ENCODE measurements at regions not wholly inside any gene's neighbourhood (a gene's known extent, or its start where the extent isn't known, plus 50 kb on each side); places are given as distances from the start of the nearest gene placed in this dataset.

DNA sequence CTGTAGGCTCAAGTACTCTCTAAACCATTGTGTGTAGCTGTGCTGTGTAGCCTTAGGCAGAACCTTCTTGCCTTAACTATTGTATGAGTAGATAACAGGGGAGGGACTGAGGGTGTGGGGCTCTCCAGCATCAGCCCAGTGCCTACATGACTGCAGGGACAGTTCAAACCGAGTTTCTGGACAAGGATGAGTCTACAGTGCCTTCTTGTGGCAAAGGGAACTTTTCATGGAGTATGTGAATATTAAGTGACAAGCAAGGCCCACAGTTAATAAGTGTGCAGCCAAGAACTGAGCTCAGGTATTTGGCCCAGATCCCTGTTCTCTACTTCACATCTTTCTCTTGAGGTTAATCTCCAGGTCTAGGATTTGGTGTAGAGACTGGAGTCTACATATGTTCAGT lies 424.4 kb upstream of the LARGE1 start:
- TF ChIP-seq POLR2A (IDR thresholded peaks at IDR 0.05; ENCODE audit: extremely low read depth, insufficient read length) (no peak), MYC (IDR thresholded peaks at IDR 0.05; ENCODE audit: low read depth, low read length) (no peak)
- TF ChIP-seq, protein P1, sequence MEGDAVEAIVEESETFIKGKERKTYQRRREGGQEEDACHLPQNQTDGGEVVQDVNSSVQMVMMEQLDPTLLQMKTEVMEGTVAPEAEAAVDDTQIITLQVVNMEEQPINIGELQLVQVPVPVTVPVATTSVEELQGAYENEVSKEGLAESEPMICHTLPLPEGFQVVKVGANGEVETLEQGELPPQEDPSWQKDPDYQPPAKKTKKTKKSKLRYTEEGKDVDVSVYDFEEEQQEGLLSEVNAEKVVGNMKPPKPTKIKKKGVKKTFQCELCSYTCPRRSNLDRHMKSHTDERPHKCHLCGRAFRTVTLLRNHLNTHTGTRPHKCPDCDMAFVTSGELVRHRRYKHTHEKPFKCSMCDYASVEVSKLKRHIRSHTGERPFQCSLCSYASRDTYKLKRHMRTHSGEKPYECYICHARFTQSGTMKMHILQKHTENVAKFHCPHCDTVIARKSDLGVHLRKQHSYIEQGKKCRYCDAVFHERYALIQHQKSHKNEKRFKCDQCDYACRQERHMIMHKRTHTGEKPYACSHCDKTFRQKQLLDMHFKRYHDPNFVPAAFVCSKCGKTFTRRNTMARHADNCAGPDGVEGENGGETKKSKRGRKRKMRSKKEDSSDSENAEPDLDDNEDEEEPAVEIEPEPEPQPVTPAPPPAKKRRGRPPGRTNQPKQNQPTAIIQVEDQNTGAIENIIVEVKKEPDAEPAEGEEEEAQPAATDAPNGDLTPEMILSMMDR (IDR thresholded peaks at IDR 0.05; ENCODE audit: low read depth, low read length), result no peak
- TF ChIP-seq, protein P2, sequence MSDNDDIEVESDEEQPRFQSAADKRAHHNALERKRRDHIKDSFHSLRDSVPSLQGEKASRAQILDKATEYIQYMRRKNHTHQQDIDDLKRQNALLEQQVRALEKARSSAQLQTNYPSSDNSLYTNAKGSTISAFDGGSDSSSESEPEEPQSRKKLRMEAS (IDR thresholded peaks at IDR 0.05; ENCODE audit: low read depth, low read length), result no peak
